IPS DF 19.7 (cell line): ENCODE measurements at regions not wholly inside any gene's neighbourhood (a gene's known extent, or its start where the extent isn't known, plus 50 kb on each side); places are given as distances from the start of the nearest gene placed in this dataset.

Experiments
- DNase-seq: peaks from one replicate; pipeline ENCODE4 v3.0.0-alpha.2; 2013; ENCODE audit warnings: low read depth, low spot score

DNA sequence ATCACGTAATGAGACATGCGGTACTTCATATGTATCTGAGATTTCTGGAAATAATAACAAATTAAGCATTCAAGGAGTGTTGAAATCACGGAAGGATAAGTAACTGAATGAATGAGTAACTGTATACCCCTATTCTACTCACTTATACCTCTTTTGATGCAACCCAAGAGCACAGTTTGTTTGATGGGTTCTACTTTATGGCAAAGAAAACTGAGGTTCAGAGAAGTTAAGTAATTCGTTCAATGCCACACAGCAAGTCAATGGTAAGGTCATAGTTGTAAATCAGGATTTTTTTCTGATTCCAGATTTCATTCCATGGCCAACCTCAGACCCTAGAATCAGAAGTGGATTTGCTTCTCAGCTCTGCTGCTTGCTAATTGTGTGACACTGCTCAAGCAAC, 544.5 kb upstream of the TBX3 start:
- DNase-seq, result no peak

DNA sequence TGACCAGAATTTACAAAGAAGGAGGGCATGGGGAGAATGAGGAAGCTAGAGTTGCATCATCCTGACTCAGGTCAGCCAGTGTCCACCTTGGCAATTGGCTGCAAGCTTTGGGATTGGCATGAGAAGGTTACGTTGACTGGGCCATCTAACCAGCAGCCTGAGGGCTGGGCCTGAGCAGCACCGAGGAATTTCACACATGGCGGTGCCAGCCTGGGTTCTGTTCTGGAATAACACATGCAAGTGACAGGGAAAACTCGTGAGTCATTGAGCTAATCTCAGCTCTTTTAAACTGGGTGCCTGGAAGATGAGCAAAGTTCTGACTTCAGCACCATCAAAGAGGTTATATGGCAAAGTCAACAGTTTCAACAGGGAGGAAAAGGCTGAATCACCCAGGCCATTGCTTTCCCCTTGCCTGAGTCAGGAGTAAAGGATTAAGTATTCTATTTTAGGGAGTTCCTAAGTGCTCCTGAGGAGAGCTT, 543.2 kb upstream of the TBX3 start:
- DNase-seq, result no peak

GRCh38 chr12:115225845-115226244, 541.9 kb upstream of the TBX3 start:
- no peak for DNase-seq

DNA sequence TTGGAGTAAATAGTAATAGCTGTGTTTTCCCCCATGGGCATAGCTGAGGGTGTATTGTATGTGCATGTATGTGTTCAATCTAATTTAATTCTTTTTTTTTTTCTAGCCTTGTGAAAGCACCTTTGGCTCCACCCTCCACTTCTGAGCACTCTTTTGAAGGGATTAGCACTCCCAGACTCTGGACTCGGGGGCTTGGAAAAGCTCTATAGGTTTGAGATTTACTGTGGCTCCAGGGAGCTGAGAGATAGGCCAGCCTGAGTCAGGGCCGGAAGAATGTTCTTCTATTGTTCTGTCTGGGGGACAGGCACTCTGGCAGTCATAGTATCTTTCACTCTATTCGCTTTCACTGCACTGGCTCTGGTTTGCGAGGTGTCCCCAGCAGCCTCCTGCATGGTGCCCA, 540.0 kb upstream of the TBX3 start:
- no peak for DNase-seq

DNA sequence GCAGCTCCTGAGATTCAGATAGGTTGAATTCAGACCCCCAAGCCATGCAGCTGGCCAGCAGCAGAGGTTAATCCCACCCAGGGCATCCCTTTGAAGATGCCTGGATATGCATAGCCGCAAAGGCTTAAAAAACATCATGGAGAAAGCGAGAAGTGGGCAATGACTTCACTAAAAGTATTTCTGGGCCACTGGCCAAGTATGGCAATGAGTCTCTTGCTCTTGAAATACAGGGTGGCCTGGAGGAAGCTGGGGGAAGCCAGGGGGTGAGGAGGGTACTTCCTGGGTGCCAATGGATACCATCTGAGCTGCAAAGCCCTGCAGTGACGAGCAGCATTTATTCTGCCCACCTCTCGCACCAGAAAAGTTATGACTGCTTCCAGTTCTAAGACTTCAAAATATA, 539.3 kb upstream of the TBX3 start:
- DNase-seq, result no peak

DNA sequence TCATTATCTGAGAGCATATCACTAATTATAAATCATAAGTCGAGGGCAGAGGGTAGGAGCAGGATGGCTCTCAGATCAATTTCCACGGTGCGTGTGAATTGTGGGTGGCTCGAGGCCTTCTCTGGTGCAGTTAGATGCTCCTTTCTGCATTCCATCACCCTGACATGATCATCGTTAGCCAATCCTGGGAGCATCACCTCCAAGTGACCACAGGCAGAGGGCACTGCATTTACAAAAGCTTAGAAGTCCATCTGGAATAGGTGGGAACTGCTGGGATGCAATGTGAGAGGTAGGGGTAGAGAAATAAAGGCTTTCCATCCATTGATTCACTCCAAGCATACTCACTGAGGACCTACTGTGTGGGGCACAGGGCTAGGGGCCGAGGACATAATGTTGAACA, 538.2 kb upstream of the TBX3 start:
- no peak for DNase-seq

GRCh38 chr12:115216301-115216700, 532.3 kb upstream of the TBX3 start:
- DNase-seq, result no peak

GRCh38 chr12:115215544-115215943, 531.6 kb upstream of the TBX3 start:
- no peak for DNase-seq

- no peak for DNase-seq
These were observed 529.6 kb upstream of the TBX3 start for GRCh38 chr12:115213538-115214016.

DNA sequence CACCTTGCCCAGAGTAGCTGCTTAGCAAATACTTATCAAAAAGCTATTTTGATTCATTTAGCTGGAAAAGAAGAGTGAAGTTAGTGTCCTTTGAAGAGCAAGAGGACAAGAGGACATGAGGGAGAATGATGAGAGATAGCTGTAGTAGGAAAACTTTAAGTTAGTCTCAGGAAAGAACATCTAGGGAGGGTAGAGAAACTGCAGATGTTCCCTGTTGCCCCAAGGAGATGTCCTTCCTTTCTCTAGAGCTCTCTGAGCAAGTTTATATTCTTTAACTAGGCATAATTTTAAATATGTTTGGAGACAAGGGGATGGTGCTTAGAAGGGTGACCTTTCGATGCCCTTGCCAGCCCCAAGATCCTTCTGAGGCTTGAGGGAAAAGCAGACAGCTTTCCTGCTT, 529.1 kb upstream of the TBX3 start:
- DNase-seq, result no peak

- no peak for DNase-seq
These were observed 528.4 kb upstream of the TBX3 start for GRCh38 chr12:115212356-115212755.

- no peak for DNase-seq
These were observed 526.7 kb upstream of the TBX3 start for GRCh38 chr12:115210533-115211252.

- DNase-seq, result no peak
These were observed 525.3 kb upstream of the TBX3 start for GRCh38 chr12:115209230-115209629.

- DNase-seq, result no peak
These were observed 524.1 kb upstream of the TBX3 start for GRCh38 chr12:115208098-115208497.

DNA sequence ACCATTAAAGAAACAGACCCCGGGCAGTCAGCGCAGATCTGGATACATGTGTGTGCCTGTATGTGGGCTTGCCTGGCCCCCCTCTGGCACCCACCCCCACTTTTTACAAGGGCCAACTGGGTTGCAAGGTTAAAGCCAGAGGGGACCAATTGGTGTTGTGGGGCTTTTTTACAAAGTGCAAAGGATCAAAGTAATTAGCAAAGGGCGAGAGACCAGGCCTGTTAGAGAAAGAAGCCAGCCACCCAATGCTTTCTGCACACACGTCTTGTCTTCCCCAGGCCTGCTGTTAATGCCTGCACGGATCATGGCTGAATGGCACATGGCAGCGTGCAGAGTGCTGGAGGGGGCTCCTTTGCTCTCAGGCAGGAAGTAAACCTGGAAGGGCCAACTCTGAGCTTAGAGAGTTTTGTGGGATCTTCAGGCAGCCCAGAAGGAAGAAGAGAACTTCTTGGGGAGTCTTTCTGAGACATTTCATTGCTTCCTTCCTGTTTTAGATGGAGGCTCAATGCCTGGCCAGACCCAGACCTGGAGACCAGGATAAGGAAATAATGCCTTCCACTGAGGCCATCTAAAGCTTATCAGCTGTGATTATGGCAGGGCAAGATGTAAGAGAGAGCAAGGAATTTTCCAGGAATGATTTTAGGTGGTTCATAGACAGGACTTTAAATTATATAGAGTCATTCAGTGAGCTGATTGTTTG, 523.4 kb upstream of the TBX3 start:
- DNase-seq, result no peak

GRCh38 chr12:115206801-115207200, 522.8 kb upstream of the TBX3 start:
- no peak for DNase-seq

- DNase-seq, result no peak
These were observed 521.9 kb upstream of the TBX3 start for GRCh38 chr12:115205755-115206308.

DNA sequence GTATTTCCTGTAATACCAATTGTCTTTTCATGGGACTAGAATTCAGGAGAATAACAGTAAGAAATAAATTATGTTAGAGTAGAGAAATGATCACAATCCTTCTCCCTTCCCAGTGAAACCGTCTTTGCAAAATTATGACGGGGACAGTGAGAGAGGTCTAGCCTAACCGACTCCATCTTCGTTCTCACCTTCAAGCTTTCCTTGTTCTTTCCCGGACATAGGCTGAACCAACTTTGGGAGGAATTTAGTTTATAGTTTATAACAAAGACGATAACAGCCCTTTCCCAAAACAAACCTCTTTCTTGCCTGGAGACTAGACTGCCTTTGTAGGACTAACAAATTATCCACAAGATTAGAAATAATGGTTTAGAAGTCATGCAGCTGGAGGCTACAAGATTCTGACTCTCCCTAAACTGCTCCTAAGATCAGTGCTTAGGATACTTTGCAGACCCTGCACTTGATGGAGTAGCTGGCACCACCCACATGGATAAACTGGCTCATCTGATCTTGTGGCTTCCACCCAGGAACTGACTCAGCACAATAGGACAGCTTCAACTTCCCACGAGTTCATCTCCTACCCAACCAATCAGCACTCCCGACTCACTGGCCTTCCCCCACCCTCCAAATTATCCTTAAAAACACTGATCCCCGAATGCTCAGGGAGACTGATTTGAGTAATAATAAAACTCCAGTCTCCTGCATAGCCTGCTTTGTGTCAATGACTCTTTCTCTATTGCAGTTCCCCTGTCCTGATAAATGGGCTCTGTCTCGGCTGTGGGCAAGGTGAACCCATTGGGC, 521.2 kb upstream of the TBX3 start:
- DNase-seq, result peak; percentile 9

- DNase-seq, result no peak
These were observed 519.7 kb upstream of the TBX3 start for GRCh38 chr12:115203701-115204100.

- DNase-seq, result no peak
These were observed 518.0 kb upstream of the TBX3 start for GRCh38 chr12:115201966-115202365.

- no peak for DNase-seq
These were observed 515.9 kb upstream of the TBX3 start for GRCh38 chr12:115199831-115200230.

- no peak for DNase-seq
These were observed 510.9 kb upstream of the TBX3 start for GRCh38 chr12:115194857-115195256.
